Right ventricle myocardium inferior (tissue), 1 donor: ENCODE measurements at regions not wholly inside any gene's neighbourhood (a gene's known extent, or its start where the extent isn't known, plus 50 kb on each side); places are given as distances from the start of the nearest gene placed in this dataset.
"Not testable (repeated sequence)": the region's sequence is repeated elsewhere in the genome, so short reads cannot be mapped to it uniquely, and the experiment has no call there.

Source experiments
- ATAC-seq: fragments of 200-7000 bp; cut with Tn5 transposase; one replicate; pipeline ENCODE4 v1.9.1; 2020; ENCODE audit warnings: mild to moderate bottlenecking, moderate library complexity
- DNase-seq: peaks from one replicate; pipeline ENCODE4 v3.0.0; 2021; ENCODE audit errors: missing footprints
- intact Hi-C: fragments of 100-400 bp; cut with DNase I; formaldehyde crosslinking; loops from one replicate; pipeline ENCODE4 v1.11.0; 2022
- donor health status: DM: no; HTN: yes; CAD: no; lungs with severe emphysema.

- no peak for DNase-seq
- ATAC-seq = no peak
- intact Hi-C loops = no loop called here
These were observed 302.2 kb downstream of the CGGBP1 start for GRCh38 chr3:87756616-87757015.

GRCh38 chr3:87755852-87756251, 303.0 kb downstream of the CGGBP1 start:
- ATAC-seq (no peak), DNase-seq (no peak)
- intact Hi-C loops = no loop called here

GRCh38 chr3:87742250-87742649, 316.6 kb downstream of the CGGBP1 start:
- ATAC-seq (no peak), DNase-seq (no peak)
- intact Hi-C loops = no loop called here

DNA sequence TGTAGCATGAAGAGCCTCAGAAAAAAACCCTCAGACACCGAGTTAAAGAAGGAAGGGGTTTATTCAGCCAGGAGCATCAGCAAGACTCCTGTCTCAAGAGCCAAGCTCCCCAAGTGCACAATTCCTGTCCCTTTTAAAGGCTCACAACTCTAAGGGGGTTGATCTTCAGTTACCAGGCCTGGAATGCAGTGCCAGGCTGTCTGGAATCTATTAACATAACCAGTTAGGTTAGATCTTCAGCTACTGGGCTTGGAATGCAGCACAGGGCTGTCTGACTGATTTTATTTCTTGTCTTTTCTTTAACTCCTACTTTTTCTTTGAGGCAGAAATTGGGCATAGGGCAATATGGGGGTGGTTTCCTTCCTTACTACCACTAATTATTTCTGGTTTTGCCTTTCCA, 317.9 kb downstream of the CGGBP1 start:
- ATAC-seq, intact Hi-C loops, DNase-seq: not testable (repeated sequence)

DNA sequence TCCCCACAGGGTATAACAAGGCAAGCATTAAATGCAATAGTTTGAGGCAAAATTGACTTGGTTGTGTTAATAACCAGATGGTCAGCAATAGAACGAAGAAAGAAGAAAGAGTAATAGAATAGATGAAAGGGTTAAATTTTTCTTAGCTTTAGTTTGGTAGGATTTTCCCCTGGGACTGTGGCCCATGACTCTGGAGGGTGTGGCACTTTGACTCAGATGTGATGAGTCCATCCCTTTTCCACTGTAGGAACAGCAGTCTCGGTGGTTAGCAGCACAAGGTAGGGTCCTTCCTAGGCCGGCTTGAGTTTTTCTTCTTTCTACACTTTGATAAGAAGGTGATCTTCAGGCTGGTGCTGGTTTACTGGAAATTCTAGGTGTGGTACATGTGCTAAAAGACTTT, 321.0 kb downstream of the CGGBP1 start:
- ATAC-seq, DNase-seq, intact Hi-C loops: not testable (repeated sequence)

- no peak for ATAC-seq
- no peak for DNase-seq
- intact Hi-C loops = no loop called here
These were observed 325.0 kb downstream of the CGGBP1 start for GRCh38 chr3:87733671-87734367.

GRCh38 chr3:87732294-87732693, 326.5 kb downstream of the CGGBP1 start:
- intact Hi-C loops = no loop called here
- ATAC-seq = no peak
- no peak for DNase-seq

DNA sequence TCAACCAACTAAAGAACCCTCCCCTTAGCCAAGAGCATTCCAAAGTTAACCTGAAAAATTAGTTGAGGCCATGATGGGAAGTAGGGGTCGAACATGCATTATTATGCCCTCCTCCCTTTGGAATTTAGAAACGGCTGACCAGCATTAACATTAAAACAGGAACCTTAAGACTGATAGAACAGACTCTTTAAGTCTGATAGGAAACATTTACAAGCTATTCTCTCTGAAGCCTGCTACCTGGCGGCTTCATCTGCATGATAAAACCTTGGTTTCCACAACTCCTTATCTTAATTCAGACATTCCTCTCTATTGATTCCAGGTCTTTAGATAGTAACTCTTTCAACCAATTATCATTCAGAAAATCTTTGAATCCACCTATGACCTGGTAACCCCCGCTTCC, 331.0 kb downstream of the CGGBP1 start:
- intact Hi-C loops = no loop called here
- ATAC-seq = no peak

GRCh38 chr3:87719060-87719459, 339.7 kb downstream of the CGGBP1 start:
- no peak for ATAC-seq
- no peak for DNase-seq
- intact Hi-C loops = no loop called here

More for the DNA sequence above, 331.0 kb downstream of the CGGBP1 start:
- no peak for DNase-seq

DNA sequence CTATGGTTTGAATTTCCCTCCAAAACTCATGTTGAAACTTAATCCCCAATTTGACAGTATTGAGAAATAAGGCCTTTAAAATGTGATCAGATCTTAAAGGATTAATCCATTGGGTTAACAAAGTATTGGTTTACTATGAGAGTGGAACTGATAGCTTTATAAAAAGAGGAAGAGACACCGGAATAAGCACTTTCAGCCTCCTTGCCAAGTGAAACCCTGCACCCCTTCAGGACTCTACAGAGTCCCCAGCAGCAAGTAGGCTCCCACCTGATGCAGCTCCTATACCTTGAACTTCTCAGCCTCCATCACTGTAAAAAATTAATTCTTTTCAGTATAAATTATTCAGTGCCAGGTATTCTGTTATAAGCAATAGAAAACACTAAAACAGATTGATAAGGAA, 348.3 kb downstream of the CGGBP1 start:
- no peak for ATAC-seq
- intact Hi-C loops = no loop called here
- no peak for DNase-seq

GRCh38 chr3:87710028-87710427, 348.8 kb downstream of the CGGBP1 start:
- ATAC-seq = no peak
- intact Hi-C loops = no loop called here
- DNase-seq = no peak

DNA sequence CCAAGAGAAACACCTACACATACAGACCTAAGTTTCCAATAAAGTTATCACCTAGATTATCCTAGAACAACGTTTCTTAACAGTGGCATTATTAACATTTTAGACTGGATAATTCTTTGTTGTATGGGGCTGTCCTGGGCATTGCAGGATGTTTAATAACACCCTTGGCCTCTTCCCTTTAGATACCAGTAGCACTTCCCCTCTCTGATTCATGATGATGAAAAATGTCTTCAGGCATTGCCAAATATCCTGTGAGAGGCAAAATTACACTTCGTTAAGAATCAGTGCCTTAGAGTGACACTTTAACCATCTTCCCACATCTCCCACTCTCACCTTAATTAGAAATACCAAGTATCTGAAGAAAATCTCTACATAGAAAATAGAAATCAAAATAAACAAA, 352.6 kb downstream of the CGGBP1 start:
- intact Hi-C loops = no loop called here
- DNase-seq (no peak), ATAC-seq (no peak)

DNA sequence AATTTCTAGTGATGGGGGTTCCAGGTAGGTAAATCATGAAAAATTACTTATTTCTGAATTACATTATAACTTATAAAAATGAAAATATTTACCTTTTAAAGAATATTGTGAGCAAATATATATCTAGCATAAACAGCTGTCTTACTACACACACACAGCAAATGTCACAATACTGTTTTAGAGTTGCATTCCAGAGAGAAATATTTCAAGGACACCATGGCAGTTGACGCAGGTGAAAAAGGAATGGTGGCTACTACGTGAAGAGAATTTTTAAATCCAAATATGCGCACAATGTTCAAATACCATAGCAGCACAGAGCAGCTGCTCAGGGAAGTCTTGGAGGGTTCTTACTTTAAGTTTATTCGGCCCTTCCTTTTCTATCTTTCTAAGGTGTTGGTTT, 356.2 kb downstream of the CGGBP1 start:
- no peak for DNase-seq
- ATAC-seq = no peak
- intact Hi-C loops = no loop called here

GRCh38 chr3:87696124-87697013, 362.4 kb downstream of the CGGBP1 start:
- ATAC-seq = no peak
- intact Hi-C loops = no loop called here

GRCh38 chr3:87694678-87695077, 364.1 kb downstream of the CGGBP1 start:
- intact Hi-C loops = no loop called here
- ATAC-seq (no peak), DNase-seq (no peak)

More at GRCh38 chr3:87696124-87697013, 362.4 kb downstream of the CGGBP1 start:
- no peak for DNase-seq

DNA sequence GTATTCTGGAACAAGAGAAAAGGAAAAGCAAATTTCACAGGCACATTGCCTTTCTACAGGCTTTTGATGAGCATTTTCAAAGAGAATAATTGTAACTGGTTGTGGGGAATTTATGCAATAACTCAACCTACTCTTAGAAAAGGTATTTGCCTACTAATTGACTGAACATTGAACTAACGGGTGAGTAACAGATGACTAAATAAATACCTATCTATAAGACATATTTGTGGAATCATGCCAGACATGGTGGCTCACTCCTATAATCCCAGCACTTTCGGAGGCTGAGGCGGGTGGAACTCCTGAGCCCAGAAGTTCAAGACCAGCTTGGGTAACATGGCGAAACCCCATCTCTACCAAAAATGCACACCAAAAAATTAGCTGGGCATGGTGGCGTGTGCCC, 367.7 kb downstream of the CGGBP1 start:
- no peak for ATAC-seq
- no peak for DNase-seq
- intact Hi-C loops = no loop called here

GRCh38 chr3:87678984-87679660, 379.7 kb downstream of the CGGBP1 start:
- ATAC-seq, DNase-seq, intact Hi-C loops: not testable (repeated sequence)

DNA sequence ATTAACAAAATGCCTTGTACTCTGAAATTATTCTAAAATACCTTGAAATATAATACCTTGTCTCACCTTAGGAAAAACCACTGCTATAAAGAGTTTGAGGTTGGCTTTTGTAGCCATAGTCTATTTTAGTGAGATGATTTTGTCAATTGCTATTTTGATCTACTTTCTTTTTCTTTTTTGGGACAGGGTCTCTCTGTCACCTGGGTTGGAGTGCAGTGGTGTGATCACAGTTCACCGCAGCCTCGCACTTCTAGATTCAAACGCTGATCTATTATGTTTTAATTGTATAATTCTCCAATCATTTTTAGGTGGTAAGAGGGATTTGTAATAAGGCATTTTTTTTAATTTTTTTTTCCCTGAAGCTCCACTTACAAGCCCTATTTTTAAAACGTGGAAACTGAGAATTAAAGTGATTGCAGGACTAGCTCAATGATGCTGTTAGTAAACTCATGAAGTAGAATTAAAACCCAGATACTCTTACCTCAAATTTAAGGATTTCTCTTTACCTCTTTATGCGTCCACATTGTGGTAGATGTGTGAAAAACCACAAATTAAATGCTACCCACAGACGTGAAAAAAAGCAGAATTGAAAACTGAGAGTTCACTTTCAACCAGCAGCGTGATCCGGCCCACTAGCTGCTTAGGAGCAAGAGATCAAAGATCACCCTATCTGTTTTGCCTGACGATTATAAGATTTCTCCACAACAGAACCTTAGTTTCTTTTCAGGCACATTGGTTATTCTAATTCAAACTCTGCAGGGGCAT, 384.2 kb downstream of the CGGBP1 start:
- intact Hi-C loops = no loop called here
- DNase-seq (no peak), ATAC-seq (no peak)

DNA sequence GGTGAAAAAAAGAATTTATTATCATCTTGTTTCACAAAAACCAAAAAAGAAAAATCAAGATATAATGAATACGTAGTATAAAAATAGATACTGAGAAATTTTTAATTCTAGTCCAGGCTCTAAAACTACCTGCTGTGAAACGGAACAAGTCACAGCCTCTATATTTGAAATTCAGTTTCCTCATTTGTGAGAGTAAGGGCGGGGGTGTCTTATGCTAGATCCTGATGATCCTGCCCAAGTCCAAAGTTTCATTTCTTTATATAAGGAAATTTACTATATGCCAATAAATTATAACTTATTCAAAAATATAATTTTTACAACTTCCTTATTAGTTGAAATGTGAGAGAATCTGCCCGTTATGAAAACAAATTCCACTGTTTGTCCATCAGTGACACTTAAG, 385.7 kb downstream of the CGGBP1 start:
- intact Hi-C loops = no loop called here
- no peak for ATAC-seq
- no peak for DNase-seq
